ENCODE measurements at regions not wholly inside any gene's neighbourhood (a gene's known extent, or its start where the extent isn't known, plus 50 kb on each side); places are given as distances from the start of the nearest gene placed in this dataset.

DNA sequence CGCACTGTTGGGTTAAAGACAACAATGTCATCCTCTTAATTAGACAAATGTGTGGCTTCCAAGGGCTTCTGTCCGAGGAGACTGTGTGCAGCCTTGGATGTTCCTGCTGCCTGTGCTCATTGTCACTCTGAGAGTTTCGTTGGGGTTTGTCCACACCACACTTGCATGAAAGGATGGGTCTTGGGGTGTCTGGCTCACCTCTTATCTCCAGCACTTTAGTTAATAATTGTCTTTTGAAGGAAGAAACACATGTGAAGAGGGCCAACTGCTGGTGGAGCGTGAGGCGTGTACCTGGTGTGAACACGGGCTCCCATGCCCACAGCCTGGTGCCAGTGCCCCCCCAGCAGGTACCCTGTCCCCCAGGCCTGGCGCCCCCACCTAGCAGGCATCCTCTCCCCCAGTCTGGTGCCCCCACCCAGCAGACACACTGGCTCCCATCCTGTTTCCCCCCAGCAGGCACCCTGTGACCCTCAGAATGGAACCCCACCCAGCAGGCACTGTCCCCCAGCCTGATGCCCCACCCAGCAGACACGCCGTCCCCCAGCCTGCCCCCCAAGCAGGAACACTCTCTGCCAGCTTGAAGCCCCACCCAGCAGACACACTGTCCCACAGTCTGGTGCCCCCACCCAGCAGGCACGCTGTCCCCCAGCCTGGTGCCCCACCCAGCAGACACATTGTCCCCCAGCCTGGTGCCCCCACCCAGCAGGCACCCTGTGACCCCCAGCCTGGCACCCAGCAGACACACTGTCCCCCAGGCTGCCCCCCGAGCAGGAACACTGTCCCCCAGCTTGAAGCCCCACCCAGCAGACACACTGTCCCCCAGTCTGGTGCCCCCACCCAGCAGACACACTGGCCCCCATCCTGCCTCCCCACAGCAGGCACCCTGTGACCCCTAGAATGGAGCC is 96.3 kb upstream of the TMEM18 start:
- TF ChIP-seq EP300 (IDR thresholded peaks at IDR 0.05) (no peak), POLR2A (IDR thresholded peaks at IDR 0.05) (no peak)
- TF ChIP-seq, protein P1, sequence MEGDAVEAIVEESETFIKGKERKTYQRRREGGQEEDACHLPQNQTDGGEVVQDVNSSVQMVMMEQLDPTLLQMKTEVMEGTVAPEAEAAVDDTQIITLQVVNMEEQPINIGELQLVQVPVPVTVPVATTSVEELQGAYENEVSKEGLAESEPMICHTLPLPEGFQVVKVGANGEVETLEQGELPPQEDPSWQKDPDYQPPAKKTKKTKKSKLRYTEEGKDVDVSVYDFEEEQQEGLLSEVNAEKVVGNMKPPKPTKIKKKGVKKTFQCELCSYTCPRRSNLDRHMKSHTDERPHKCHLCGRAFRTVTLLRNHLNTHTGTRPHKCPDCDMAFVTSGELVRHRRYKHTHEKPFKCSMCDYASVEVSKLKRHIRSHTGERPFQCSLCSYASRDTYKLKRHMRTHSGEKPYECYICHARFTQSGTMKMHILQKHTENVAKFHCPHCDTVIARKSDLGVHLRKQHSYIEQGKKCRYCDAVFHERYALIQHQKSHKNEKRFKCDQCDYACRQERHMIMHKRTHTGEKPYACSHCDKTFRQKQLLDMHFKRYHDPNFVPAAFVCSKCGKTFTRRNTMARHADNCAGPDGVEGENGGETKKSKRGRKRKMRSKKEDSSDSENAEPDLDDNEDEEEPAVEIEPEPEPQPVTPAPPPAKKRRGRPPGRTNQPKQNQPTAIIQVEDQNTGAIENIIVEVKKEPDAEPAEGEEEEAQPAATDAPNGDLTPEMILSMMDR (IDR thresholded peaks at IDR 0.05): no peak
- Histone ChIP-seq H3K27me3 (no peaks in the 10 kb centered on the region), H3K4me1 (no peaks in the 10 kb centered on the region), H3K36me3 (no peaks in the 10 kb centered on the region), H3K27ac (no peak overlapping the region), H3K4me3 (no peak overlapping the region), H3K9me3 (no peaks in the 10 kb centered on the region)
- no peak for DNase-seq (ENCODE audit: low spot score in 2 of 2)
- WGBS, 2 donors: 71 to 78% methylated on average over 7 to 8 of the region's 11 CpGs

DNA sequence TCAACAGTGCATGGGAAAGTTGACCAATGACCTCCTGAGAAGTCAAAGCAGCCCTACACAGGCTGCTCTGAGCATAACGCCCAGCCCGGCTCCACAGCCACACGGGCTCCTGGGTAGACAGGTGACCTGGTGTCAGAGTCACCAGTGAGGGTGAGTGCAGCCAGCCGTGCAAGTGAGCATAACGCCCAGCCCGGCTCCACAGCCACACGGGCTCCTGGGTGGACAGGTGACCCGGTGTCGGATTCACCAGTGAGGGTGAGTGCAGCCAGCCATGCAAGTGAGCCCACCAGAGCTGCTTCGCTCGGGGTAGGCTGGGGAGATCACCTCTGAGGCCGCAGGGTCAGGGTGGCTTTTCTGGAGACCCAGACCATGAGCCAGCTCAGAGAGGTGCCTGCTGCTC is 94.3 kb upstream of the TMEM18 start:
- DNase-seq (ENCODE audit: low spot score in 2 of 2): no peak
- Histone ChIP-seq H3K4me1 (no peaks in the 10 kb centered on the region), H3K27ac (no peak overlapping the region), H3K4me3 (no peak overlapping the region), H3K9me3 (no peaks in the 10 kb centered on the region), H3K36me3 (no peaks in the 10 kb centered on the region), H3K27me3 (no peaks in the 10 kb centered on the region)
- TF ChIP-seq, protein P1 (IDR thresholded peaks at IDR 0.05): no peak
- TF ChIP-seq POLR2A (IDR thresholded peaks at IDR 0.05) (no peak), EP300 (IDR thresholded peaks at IDR 0.05) (no peak)
- WGBS, 2 donors: 71 to 85% methylated on average over 12 of the region's 12 CpGs

DNA sequence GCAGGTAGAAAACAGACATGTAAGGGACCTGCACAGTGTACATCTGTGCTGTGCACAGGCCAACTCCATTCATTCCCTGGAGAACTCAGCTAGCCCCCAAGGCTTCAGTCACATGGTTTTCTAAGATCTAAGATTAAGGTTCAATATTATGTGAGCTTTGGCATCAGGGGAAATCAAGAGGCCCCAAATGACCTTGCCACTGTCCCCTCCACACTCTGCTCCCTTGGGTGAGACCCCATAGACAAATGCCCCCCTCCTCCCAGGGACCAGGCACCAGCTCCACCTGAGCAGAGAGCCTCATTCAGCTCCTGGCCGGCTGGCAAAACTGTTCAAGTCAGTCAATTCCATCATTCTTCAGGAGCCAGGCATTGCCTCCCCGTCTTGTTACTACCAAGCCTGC is 93.6 kb upstream of the TMEM18 start:
- no peaks in the 10 kb centered on the region for H3K9me3 ChIP-seq
- no peak for TF ChIP-seq POLR2A (IDR thresholded peaks at IDR 0.05)
- TF ChIP-seq, protein P1 (IDR thresholded peaks at IDR 0.05): no peak
- no peak for TF ChIP-seq EP300 (IDR thresholded peaks at IDR 0.05)
- 90 to 95% methylated on average over 2 of the region's 2 CpGs for WGBS, 2 donors
- H3K4me1 ChIP-seq: no peaks in the 10 kb centered on the region
- no peak for DNase-seq (ENCODE audit: low spot score in 2 of 2)
- H3K36me3 ChIP-seq: no peaks in the 10 kb centered on the region
- H3K27me3 ChIP-seq: no peaks in the 10 kb centered on the region
- no peak overlapping the region for H3K27ac ChIP-seq
- H3K4me3 ChIP-seq: no peak overlapping the region

DNA sequence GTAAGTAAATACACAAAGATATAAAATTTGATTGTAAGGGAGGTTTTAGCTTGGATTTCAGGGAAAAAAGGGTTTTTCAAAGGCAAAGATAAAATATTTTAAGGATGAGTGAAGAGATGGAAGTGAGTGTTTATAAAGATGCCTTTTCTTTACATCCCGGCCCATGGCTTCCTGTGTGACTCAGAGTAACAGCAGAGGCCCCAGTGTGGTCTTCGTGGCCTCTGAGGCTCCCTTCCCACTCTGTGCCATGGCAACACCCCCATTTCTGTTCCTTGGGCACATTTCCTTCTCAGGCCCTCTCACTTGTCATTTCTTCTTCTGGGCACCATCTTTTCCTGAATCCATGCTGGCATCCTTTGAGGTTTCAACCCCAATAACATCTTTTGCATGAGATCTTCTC is 92.6 kb upstream of the TMEM18 start:
- 54 to 72% methylated on average over 2 of the region's 2 CpGs for WGBS, 2 donors
- DNase-seq (ENCODE audit: low spot score in 2 of 2): no peak
- H3K4me3 ChIP-seq: no peak overlapping the region
- H3K4me1 ChIP-seq: no peaks in the 10 kb centered on the region
- TF ChIP-seq EP300 (IDR thresholded peaks at IDR 0.05) (no peak), POLR2A (IDR thresholded peaks at IDR 0.05) (no peak)
- TF ChIP-seq, protein P1 (IDR thresholded peaks at IDR 0.05): no peak
- no peaks in the 10 kb centered on the region for H3K9me3 ChIP-seq
- H3K36me3 ChIP-seq: no peaks in the 10 kb centered on the region
- H3K27me3 ChIP-seq: no peaks in the 10 kb centered on the region
- H3K27ac ChIP-seq: no peak overlapping the region

DNA sequence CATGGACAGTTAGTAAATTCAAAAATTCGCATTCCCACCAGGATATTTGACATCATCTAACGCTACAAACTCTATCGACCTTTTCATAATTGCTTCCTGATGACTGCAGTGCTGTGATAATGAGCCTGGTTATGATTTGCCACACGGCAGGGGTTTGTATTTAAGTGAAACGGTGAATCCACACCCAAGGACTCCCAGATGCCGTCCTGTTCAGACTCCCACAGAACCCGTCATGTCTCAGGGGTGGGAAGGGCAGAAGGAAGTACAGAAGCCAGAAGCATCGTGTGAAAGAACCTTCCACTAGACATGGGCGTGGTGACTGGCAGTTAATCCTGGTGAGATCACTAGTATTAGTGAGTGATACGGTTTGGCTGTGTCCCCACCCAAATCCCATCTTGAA is 91.2 kb upstream of the TMEM18 start:
- TF ChIP-seq POLR2A (IDR thresholded peaks at IDR 0.05): no peak
- TF ChIP-seq EP300 (IDR thresholded peaks at IDR 0.05): no peak
- TF ChIP-seq, protein P1 (IDR thresholded peaks at IDR 0.05): no peak
- H3K27me3 ChIP-seq: no peaks in the 10 kb centered on the region
- H3K4me3 ChIP-seq: no peak overlapping the region
- H3K4me1 ChIP-seq: no peaks in the 10 kb centered on the region
- no peak overlapping the region for H3K27ac ChIP-seq
- H3K36me3 ChIP-seq: no peaks in the 10 kb centered on the region
- WGBS, 2 donors: 59 to 65% methylated on average over 10 of the region's 10 CpGs
- DNase-seq (ENCODE audit: low spot score in 2 of 2): no peak
- no peaks in the 10 kb centered on the region for H3K9me3 ChIP-seq
